Kidney epithelial cell (primary cell): ENCODE measurements at regions not wholly inside any gene's neighbourhood (a gene's known extent, or its start where the extent isn't known, plus 50 kb on each side); places are given as distances from the start of the nearest gene placed in this dataset.

Source experiments
- DNase-seq: peaks from one replicate; pipeline ENCODE4 v3.0.0-alpha.2; 2010; ENCODE audit warnings: low read depth
- H3K27me3 ChIP-seq: 2 replicates; pipeline ENCODE4 v1.6.0; 2011; ENCODE audit warnings: low read length; ENCODE audit not compliant: control insufficient read depth, insufficient read depth
- H3K36me3 ChIP-seq: 2 replicates; pipeline ENCODE4 v1.5.1; 2011; ENCODE audit warnings: low read length; ENCODE audit not compliant: control insufficient read depth, insufficient read depth
- H3K4me3 ChIP-seq: 2 replicates; pipeline ENCODE4 v1.5.1; 2011; ENCODE audit warnings: low read depth, mild to moderate bottlenecking, control low read depth, low read length
- CTCF ChIP-seq: IDR thresholded peaks from 2 replicates; pipeline ENCODE4 v1.5.1; 2011; ENCODE audit warnings: mild to moderate bottlenecking, moderate library complexity, low read length, control low read depth, inconsistent platforms; ENCODE audit not compliant: insufficient read depth, poor library complexity, severe bottlenecking

GRCh38 chr11:110031171-110031570, 62.0 kb upstream of the ZC3H12C start:
- H3K4me3 ChIP-seq: no peak overlapping the region
- TF ChIP-seq CTCF: no peak
- H3K36me3 ChIP-seq: no peaks in the 10 kb centered on the region
- no peak for DNase-seq
- no peaks in the 10 kb centered on the region for H3K27me3 ChIP-seq

- no peaks in the 10 kb centered on the region for H3K27me3 ChIP-seq
- no peak for DNase-seq
- TF ChIP-seq CTCF: no peak
- no peak overlapping the region for H3K4me3 ChIP-seq
- H3K36me3 ChIP-seq: no peaks in the 10 kb centered on the region
Measured at GRCh38 chr11:110032259-110032658, 60.9 kb upstream of the ZC3H12C start.

DNA sequence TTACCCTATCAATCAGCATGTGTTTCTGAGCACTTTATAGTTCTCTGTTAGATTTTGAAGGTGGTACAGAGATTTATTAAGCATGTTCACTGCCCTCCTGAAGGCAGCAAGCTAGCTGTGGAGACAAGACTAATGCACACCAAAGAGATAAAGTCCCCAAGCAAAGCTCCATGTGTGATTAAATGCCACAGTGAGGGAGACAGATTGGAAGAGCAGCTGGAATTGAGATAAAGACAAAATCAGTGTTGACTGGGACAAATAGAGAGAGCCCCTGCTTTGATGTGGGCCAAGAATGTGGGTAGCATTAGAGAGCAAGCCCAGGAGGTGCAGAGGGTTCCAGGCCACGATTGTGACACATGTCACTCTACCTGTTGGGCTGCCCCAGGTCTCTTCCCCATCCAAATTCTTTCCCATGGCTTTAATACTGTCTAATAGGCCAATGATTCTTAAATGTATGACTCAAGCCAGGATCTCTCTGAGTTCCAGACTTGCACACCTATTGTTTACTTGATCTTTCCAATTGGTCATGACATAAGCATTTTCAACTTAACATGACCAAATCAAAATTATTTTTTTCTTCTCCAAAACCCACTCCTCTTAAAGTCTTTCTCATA, 60.1 kb upstream of the ZC3H12C start:
- Histone ChIP-seq H3K27me3 (no peaks in the 10 kb centered on the region), H3K36me3 (no peaks in the 10 kb centered on the region), H3K4me3 (no peak overlapping the region)
- TF ChIP-seq CTCF: no peak
- no peak for DNase-seq

- no peak for DNase-seq
- no peaks in the 10 kb centered on the region for H3K27me3 ChIP-seq
- H3K4me3 ChIP-seq: no peak overlapping the region
- no peak for TF ChIP-seq CTCF
- no peaks in the 10 kb centered on the region for H3K36me3 ChIP-seq
Measured at GRCh38 chr11:110034806-110035205, 58.4 kb upstream of the ZC3H12C start.

DNA sequence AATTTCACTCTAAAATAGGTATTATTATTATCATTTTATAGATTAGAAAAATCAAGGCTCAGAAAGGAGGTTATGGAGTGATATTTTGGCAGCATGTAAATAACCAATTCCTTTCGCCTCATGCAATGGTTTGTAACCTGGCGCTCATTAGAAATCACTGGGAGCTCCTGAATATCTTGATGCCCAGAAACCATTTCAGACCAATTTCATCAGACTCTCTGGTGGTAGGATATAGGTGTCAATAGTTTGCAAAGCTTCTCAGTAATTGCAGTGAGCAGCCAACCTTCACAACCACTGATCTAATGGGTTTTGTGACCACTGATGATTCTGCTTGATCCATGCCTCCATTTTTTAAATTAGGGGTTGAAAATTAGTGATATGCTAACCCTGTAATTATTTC, 57.8 kb upstream of the ZC3H12C start:
- no peak for TF ChIP-seq CTCF
- H3K27me3 ChIP-seq: no peaks in the 10 kb centered on the region
- no peak overlapping the region for H3K4me3 ChIP-seq
- DNase-seq: no peak
- no peaks in the 10 kb centered on the region for H3K36me3 ChIP-seq

- Histone ChIP-seq H3K27me3 (no peaks in the 10 kb centered on the region), H3K36me3 (no peaks in the 10 kb centered on the region), H3K4me3 (no peak overlapping the region)
- TF ChIP-seq CTCF: no peak
- DNase-seq: no peak
Measured at GRCh38 chr11:110038201-110038600, 55.0 kb upstream of the ZC3H12C start.
